Smooth muscle cell (in vitro differentiated cells): ENCODE measurements at regions not wholly inside any gene's neighbourhood (a gene's known extent, or its start where the extent isn't known, plus 50 kb on each side); places are given as distances from the start of the nearest gene placed in this dataset. TPM values are rescaled to one million over a fixed set of nuclear protein-coding genes. Genes with fewer than 3 reads are reported as not detected.

Experiments used
- DNase-seq: peaks from one replicate; lab custom pipeline; 2025; ENCODE audit not compliant: unreplicated experiment; lab: John Stamatoyannopoulos, UW
- H2AFZ ChIP-seq: fragments of 200-600 bp; sonication (generic); 2 replicates; pipeline ENCODE4 v1.6.0; 2016; ENCODE audit warnings: antibody characterized with exemption, low read depth, mild to moderate bottlenecking
- H3F3A ChIP-seq: fragments of 200-600 bp; sonication (generic); 2 replicates; pipeline ENCODE4 v1.6.0; 2017; ENCODE audit warnings: antibody characterized with exemption, low read depth
- H3K27ac ChIP-seq: fragments of 200-600 bp; sonication (generic); 2 replicates; pipeline ENCODE4 v1.5.1; 2016; ENCODE audit warnings: low read depth, mild to moderate bottlenecking
- H3K27me3 ChIP-seq: fragments of 200-600 bp; sonication (generic); 2 replicates; pipeline ENCODE4 v1.6.1; 2016; ENCODE audit warnings: low read depth, mild to moderate bottlenecking
- H3K36me3 ChIP-seq: fragments of 200-600 bp; sonication (generic); 2 replicates; pipeline ENCODE4 v1.5.1; 2016; ENCODE audit warnings: low read depth
- H3K4me1 ChIP-seq: fragments of 200-600 bp; sonication (generic); 2 replicates; pipeline ENCODE4 v1.5.1; 2016; ENCODE audit warnings: low read depth
- H3K4me2 ChIP-seq: fragments of 200-600 bp; sonication (generic); 2 replicates; pipeline ENCODE4 v1.6.0; 2016; ENCODE audit warnings: mild to moderate bottlenecking
- H3K4me3 ChIP-seq: fragments of 200-600 bp; sonication (generic); 2 replicates; pipeline ENCODE4 v1.5.1; 2016; ENCODE audit warnings: mild to moderate bottlenecking
- H3K79me2 ChIP-seq: fragments of 200-600 bp; sonication (generic); 2 replicates; pipeline ENCODE4 v1.6.0; 2016; ENCODE audit warnings: low read depth, mild to moderate bottlenecking
- H3K9ac ChIP-seq: fragments of 200-600 bp; sonication (generic); 2 replicates; pipeline ENCODE4 v1.6.0; 2016; ENCODE audit warnings: low read depth
- H3K9me3 ChIP-seq: fragments of 200-600 bp; sonication (generic); replicated peaks from 2 replicates; pipeline ENCODE4 v1.5.1; 2016; ENCODE audit warnings: low read depth
- H4K20me1 ChIP-seq: fragments of 200-600 bp; sonication (generic); 2 replicates; pipeline ENCODE4 v1.6.0; 2016; ENCODE audit warnings: low read depth
- CTCF ChIP-seq: fragments of 200-600 bp; sonication (generic); IDR thresholded peaks from 2 replicates; pipeline ENCODE4 v1.5.1; 2017; ENCODE audit warnings: borderline replicate concordance, mild to moderate bottlenecking, antibody characterized with exemption; ENCODE audit not compliant: insufficient read depth, poor library complexity, severe bottlenecking
- WGBS: methylation state at CpG from one replicate; pipeline ENCODE4 v1.1.7; 2016; ENCODE audit warnings: low lambda C conversion rate; 5-methylcytosine and 5-hydroxymethylcytosine counted together
- small RNA-seq: library from RNA; depleted of rRNA; stranded (forward); fragments of <200 nt; gene quantifications from one replicate; pipeline ENCODE3, GENCODE V24; 2014

GRCh38 chr10:44858988-44859387, 52.1 kb upstream of the TMEM72 start:
- Histone ChIP-seq H3K79me2 (no peaks in the 10 kb centered on the region), H3K27ac (no peak overlapping the region), H3K4me1 (peaks cover 8% of the 10 kb centered on the region), H3K4me2 (no peak overlapping the region), H3K9ac (no peak overlapping the region), H3K4me3 (no peak overlapping the region), H3K27me3 (peaks cover 4% of the 10 kb centered on the region), H4K20me1 (no peaks in the 10 kb centered on the region), H3K9me3 (no peaks in the 10 kb centered on the region), H3F3A (no peaks in the 10 kb centered on the region), H2AFZ (no peak overlapping the region), H3K36me3 (no peaks in the 10 kb centered on the region)
- DNase-seq = no peak
- TF ChIP-seq CTCF = no peak

- no peaks in the 10 kb centered on the region for H3K27me3 ChIP-seq
- no peaks in the 10 kb centered on the region for H3K9me3 ChIP-seq
- WGBS = 84% methylated on average over 13 of the region's 13 CpGs
- H3K4me3 ChIP-seq = no peak overlapping the region
- no peaks in the 10 kb centered on the region for H3F3A ChIP-seq
- no peak for DNase-seq
- H2AFZ ChIP-seq = no peak overlapping the region
- H3K27ac ChIP-seq = no peak overlapping the region
- no peaks in the 10 kb centered on the region for H4K20me1 ChIP-seq
- no peaks in the 10 kb centered on the region for H3K36me3 ChIP-seq
- H3K4me2 ChIP-seq = no peak overlapping the region
- H3K4me1 ChIP-seq = peaks cover 14% of the 10 kb centered on the region
- no peak for TF ChIP-seq CTCF
- H3K79me2 ChIP-seq = no peaks in the 10 kb centered on the region
- no peak overlapping the region for H3K9ac ChIP-seq
Observed at GRCh38 chr10:44859546-44860285, 51.4 kb upstream of the TMEM72 start.

GRCh38 chr10:44860811-44861736, 50.1 kb upstream of the TMEM72 start:
- DNase-seq = no peak
- H3K9ac ChIP-seq = no peak overlapping the region
- no peak for TF ChIP-seq CTCF
- no peak overlapping the region for H3K4me3 ChIP-seq
- no peaks in the 10 kb centered on the region for H4K20me1 ChIP-seq
- no peaks in the 10 kb centered on the region for H3K79me2 ChIP-seq
- H3K4me2 ChIP-seq = no peak overlapping the region
- no peak overlapping the region for H3K27ac ChIP-seq
- H3K27me3 ChIP-seq = no peaks in the 10 kb centered on the region
- no peaks in the 10 kb centered on the region for H3K36me3 ChIP-seq
- no peak overlapping the region for H2AFZ ChIP-seq
- peaks cover 14% of the 10 kb centered on the region for H3K4me1 ChIP-seq
- no peaks in the 10 kb centered on the region for H3F3A ChIP-seq
- no peaks in the 10 kb centered on the region for H3K9me3 ChIP-seq
- WGBS = 65% methylated on average over 10 of the region's 10 CpGs

Small RNA genes lying in the stretch of these regions (small RNA-seq; reads per million reads assigned to genes)
- not detected for gene AL356157.2
